Skeletal muscle tissue (tissue), 3 donors: ENCODE measurements at regions not wholly inside any gene's neighbourhood (a gene's known extent, or its start where the extent isn't known, plus 50 kb on each side); places are given as distances from the start of the nearest gene placed in this dataset.
"Not testable (repeated sequence)": the region's sequence is repeated elsewhere in the genome, so short reads cannot be mapped to it uniquely, and the experiment has no call there.

Experiments used
- H3K27ac ChIP-seq: one replicate; pipeline ENCODE4 v1.7.0; 2013; ENCODE audit warnings: mild to moderate bottlenecking, low read depth, low read length, inconsistent platforms
- H3K27me3 ChIP-seq, 3 donors: one replicate each; pipeline ENCODE4 v1.7.0; 2013; ENCODE audit warnings: low read length in 3 of 3; ENCODE audit not compliant: control insufficient read depth in 3 of 3, insufficient read depth in 3 of 3
- H3K36me3 ChIP-seq, 3 donors: one replicate each; pipeline ENCODE4 v1.7.0; 2013; ENCODE audit warnings: low read length in 3 of 3; ENCODE audit not compliant: control insufficient read depth in 3 of 3, insufficient read depth in 3 of 3
- H3K4me1 ChIP-seq, 3 donors: one replicate each; pipeline ENCODE4 v1.7.0; 2013; ENCODE audit warnings: low read length in 3 of 3, mild to moderate bottlenecking in 3 of 3; ENCODE audit not compliant: control insufficient read depth in 3 of 3, insufficient read depth in 3 of 3
- H3K4me3 ChIP-seq, 3 donors: one replicate each; pipeline ENCODE4 v1.7.0; 2013; ENCODE audit warnings: low read length in 3 of 3
- H3K9ac ChIP-seq, 3 donors: one replicate each; pipeline ENCODE4 v1.7.0; 2013; ENCODE audit warnings: low read length in 3 of 3, mild to moderate bottlenecking in 3 of 3, moderate library complexity in 2 of 3, low read depth in 1 of 3
- H3K9me3 ChIP-seq, 3 donors: one replicate each; pipeline ENCODE4 v1.7.0; 2013; ENCODE audit warnings: low read length in 3 of 3; ENCODE audit not compliant: control insufficient read depth in 3 of 3
- donor health status: Osteomylitis.

- Histone ChIP-seq H3K9me3 (peaks cover 0 to 2% (median 0%) of the 10 kb centered on the region in 3 donors), H3K4me1 (no peaks in the 10 kb centered on the region), H3K9ac (no peak overlapping the region), H3K36me3 (no peaks in the 10 kb centered on the region), H3K27ac (no peak overlapping the region), H3K4me3 (no peak overlapping the region), H3K27me3 (no peaks in the 10 kb centered on the region)
Measured at GRCh38 chr12:41988715-41989114, 156.0 kb downstream of the GXYLT1 start.

GRCh38 chr12:41986513-41986912 lies 158.2 kb downstream of the GXYLT1 start:
- not testable (repeated sequence) for H3K36me3 ChIP-seq

GRCh38 chr12:41983856-41984255 lies 160.8 kb downstream of the GXYLT1 start:
- Histone ChIP-seq H3K27me3 (no peaks in the 10 kb centered on the region), H3K4me3 (no peak overlapping the region), H3K9ac (no peak overlapping the region), H3K27ac (no peak overlapping the region), H3K36me3 (no peaks in the 10 kb centered on the region), H3K4me1 (no peaks in the 10 kb centered on the region), H3K9me3 (peaks cover 0 to 2% (median 0%) of the 10 kb centered on the region in 3 donors)

More at GRCh38 chr12:41986513-41986912, 158.2 kb downstream of the GXYLT1 start:
- not testable (repeated sequence) for H3K4me3 ChIP-seq, H3K27ac ChIP-seq, H3K4me1 ChIP-seq, H3K27me3 ChIP-seq, H3K9me3 ChIP-seq, H3K9ac ChIP-seq

- H3K9me3 ChIP-seq, result no peaks in the 10 kb centered on the region
- H3K27me3 ChIP-seq, result no peaks in the 10 kb centered on the region
- no peaks in the 10 kb centered on the region for H3K36me3 ChIP-seq
- no peaks in the 10 kb centered on the region for H3K4me1 ChIP-seq
- H3K4me3 ChIP-seq, result no peak overlapping the region
- H3K9ac ChIP-seq, result no peak overlapping the region
- H3K27ac ChIP-seq, result no peak overlapping the region
Measured at GRCh38 chr12:41983394-41983793, 161.3 kb downstream of the GXYLT1 start.

GRCh38 chr12:41981758-41982157 lies 162.9 kb downstream of the GXYLT1 start:
- no peaks in the 10 kb centered on the region for H3K4me1 ChIP-seq
- no peak overlapping the region for H3K4me3 ChIP-seq
- H3K9me3 ChIP-seq, result no peaks in the 10 kb centered on the region
- no peaks in the 10 kb centered on the region for H3K27me3 ChIP-seq
- H3K27ac ChIP-seq, result no peak overlapping the region
- H3K9ac ChIP-seq, result no peak overlapping the region
- no peaks in the 10 kb centered on the region for H3K36me3 ChIP-seq

- Histone ChIP-seq H3K9me3 (no peaks in the 10 kb centered on the region), H3K9ac (no peak overlapping the region), H3K27ac (no peak overlapping the region), H3K4me1 (no peaks in the 10 kb centered on the region), H3K4me3 (no peak overlapping the region), H3K36me3 (no peaks in the 10 kb centered on the region), H3K27me3 (no peaks in the 10 kb centered on the region)
Measured at GRCh38 chr12:41981013-41981412, 163.7 kb downstream of the GXYLT1 start.

- no peak overlapping the region for H3K9ac ChIP-seq
- H3K4me1 ChIP-seq, result no peaks in the 10 kb centered on the region
- H3K36me3 ChIP-seq, result no peaks in the 10 kb centered on the region
- H3K4me3 ChIP-seq, result no peak overlapping the region
- no peaks in the 10 kb centered on the region for H3K9me3 ChIP-seq
- H3K27me3 ChIP-seq, result no peaks in the 10 kb centered on the region
- no peak overlapping the region for H3K27ac ChIP-seq
Measured at GRCh38 chr12:41980390-41980789, 164.3 kb downstream of the GXYLT1 start.

GRCh38 chr12:41979574-41979973 lies 165.1 kb downstream of the GXYLT1 start:
- H3K27me3 ChIP-seq, result no peaks in the 10 kb centered on the region
- H3K36me3 ChIP-seq, result no peaks in the 10 kb centered on the region
- H3K9me3 ChIP-seq, result no peaks in the 10 kb centered on the region
- no peaks in the 10 kb centered on the region for H3K4me1 ChIP-seq
- no peak overlapping the region for H3K4me3 ChIP-seq
- H3K27ac ChIP-seq, result no peak overlapping the region
- no peak overlapping the region for H3K9ac ChIP-seq

GRCh38 chr12:41972598-41972997 lies 172.1 kb downstream of the GXYLT1 start:
- Histone ChIP-seq H3K4me1 (no peaks in the 10 kb centered on the region), H3K4me3 (no peak overlapping the region), H3K27me3 (no peaks in the 10 kb centered on the region), H3K36me3 (no peaks in the 10 kb centered on the region), H3K9me3 (no peaks in the 10 kb centered on the region), H3K9ac (no peak overlapping the region), H3K27ac (no peak overlapping the region)

- Histone ChIP-seq H3K36me3 (no peaks in the 10 kb centered on the region), H3K4me3 (no peak overlapping the region), H3K9me3 (no peaks in the 10 kb centered on the region), H3K27me3 (no peaks in the 10 kb centered on the region), H3K4me1 (no peaks in the 10 kb centered on the region), H3K27ac (no peak overlapping the region), H3K9ac (no peak overlapping the region)
Measured at GRCh38 chr12:41972196-41972595, 172.5 kb downstream of the GXYLT1 start.

GRCh38 chr12:41970744-41971143 lies 173.9 kb downstream of the GXYLT1 start:
- no peaks in the 10 kb centered on the region for H3K27me3 ChIP-seq
- no peaks in the 10 kb centered on the region for H3K9me3 ChIP-seq
- H3K27ac ChIP-seq, result no peak overlapping the region
- H3K36me3 ChIP-seq, result no peaks in the 10 kb centered on the region
- H3K4me3 ChIP-seq, result no peak overlapping the region
- no peak overlapping the region for H3K9ac ChIP-seq
- no peaks in the 10 kb centered on the region for H3K4me1 ChIP-seq
